ENCODE measurements at regions not wholly inside any gene's neighbourhood (a gene's known extent, or its start where the extent isn't known, plus 50 kb on each side); places are given as distances from the start of the nearest gene placed in this dataset.

GRCh38 chr13:85508683-85509329, 290.4 kb downstream of the SLITRK6 start:
- TF ChIP-seq POLR2AphosphoS5 (IDR thresholded peaks at IDR 0.05; ENCODE audit: low read depth, low read length) (no peak), POLR2A (IDR thresholded peaks at IDR 0.05; ENCODE audit: low read depth, low read length) (no peak), TAF1 (IDR thresholded peaks at IDR 0.05; ENCODE audit: borderline replicate concordance, low read depth, low read length) (no peak)
- FAIRE-seq, result no peak
- no peak for DNase-seq (ENCODE audit: insufficient read length)

DNA sequence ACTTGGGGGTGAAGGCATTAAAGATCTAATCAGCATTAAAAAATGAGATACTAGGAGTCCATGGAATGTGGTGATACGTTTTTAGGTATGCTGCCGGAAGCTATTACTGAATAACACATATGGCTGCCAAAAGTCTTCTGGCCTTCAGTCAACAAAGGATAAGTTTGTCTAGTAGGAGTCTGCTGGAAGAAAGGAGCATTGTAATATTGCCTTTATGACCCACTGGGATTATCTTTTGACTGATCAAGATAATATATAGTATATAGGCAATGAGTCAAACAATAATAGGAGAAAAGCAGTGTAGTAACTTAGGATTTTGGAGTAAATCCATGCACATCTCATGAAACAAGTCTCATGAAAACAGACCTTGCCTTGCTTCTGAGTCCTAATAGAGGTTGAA, 295.4 kb downstream of the SLITRK6 start:
- no peak for FAIRE-seq
- TF ChIP-seq POLR2AphosphoS5 (IDR thresholded peaks at IDR 0.05; ENCODE audit: low read depth, low read length), result no peak
- no peak for TF ChIP-seq TAF1 (IDR thresholded peaks at IDR 0.05; ENCODE audit: borderline replicate concordance, low read depth, low read length)
- TF ChIP-seq POLR2A (IDR thresholded peaks at IDR 0.05; ENCODE audit: low read depth, low read length), result no peak
- DNase-seq (ENCODE audit: insufficient read length), result no peak

DNA sequence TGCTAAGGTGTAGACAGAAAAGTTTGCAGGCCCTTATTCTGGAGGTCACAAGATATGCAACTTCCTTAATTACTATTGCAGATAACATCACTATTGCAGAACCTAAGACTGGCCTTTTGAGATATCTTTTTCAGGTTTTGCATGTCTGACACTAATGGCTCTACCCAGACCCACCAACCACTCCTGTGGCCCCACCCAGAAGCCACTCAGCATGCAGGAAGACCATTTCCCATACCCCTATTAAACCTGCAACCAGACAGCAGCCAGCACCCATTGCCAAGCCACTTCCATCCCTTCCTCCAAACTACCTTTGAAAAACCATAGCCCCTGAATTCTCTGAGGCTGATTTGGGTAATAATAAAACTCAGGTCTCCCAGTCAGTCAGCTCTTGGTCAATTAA, 297.6 kb downstream of the SLITRK6 start:
- FAIRE-seq, result no peak
- no peak for TF ChIP-seq POLR2AphosphoS5 (IDR thresholded peaks at IDR 0.05; ENCODE audit: low read depth, low read length)
- no peak for TF ChIP-seq POLR2A (IDR thresholded peaks at IDR 0.05; ENCODE audit: low read depth, low read length)
- TF ChIP-seq TAF1 (IDR thresholded peaks at IDR 0.05; ENCODE audit: borderline replicate concordance, low read depth, low read length), result no peak
- DNase-seq (ENCODE audit: insufficient read length), result no peak

DNA sequence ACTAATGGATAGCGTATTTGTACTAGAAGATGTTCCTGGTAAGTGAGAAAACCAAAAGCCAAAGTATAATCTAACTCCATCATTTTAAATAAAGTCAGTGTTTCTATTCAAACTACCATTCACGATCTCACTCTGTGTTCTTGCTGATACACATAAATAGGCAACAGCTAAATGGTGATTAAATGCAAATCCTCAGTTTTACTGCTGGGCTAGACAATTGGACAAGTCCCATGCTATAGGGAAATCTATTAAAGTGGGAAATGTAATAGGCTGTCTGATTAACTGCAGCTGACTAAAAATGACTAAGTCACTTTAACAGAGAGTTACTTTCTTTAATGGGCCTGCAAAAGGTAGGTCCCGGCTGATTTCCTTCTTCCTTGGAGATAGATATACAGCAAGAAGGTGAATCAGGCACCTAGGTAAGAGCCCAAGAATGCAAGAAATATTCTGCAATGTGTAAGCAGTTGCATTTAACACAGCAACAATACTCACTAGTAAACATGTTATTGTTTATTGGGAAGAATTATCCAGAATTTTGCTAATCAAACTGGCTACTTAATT, 298.4 kb downstream of the SLITRK6 start:
- TF ChIP-seq POLR2AphosphoS5 (IDR thresholded peaks at IDR 0.05; ENCODE audit: low read depth, low read length), result no peak
- no peak for TF ChIP-seq TAF1 (IDR thresholded peaks at IDR 0.05; ENCODE audit: borderline replicate concordance, low read depth, low read length)
- no peak for TF ChIP-seq POLR2A (IDR thresholded peaks at IDR 0.05; ENCODE audit: low read depth, low read length)
- FAIRE-seq (no peak), DNase-seq (ENCODE audit: insufficient read length) (no peak)

- no peak for FAIRE-seq
- TF ChIP-seq TAF1 (IDR thresholded peaks at IDR 0.05; ENCODE audit: borderline replicate concordance, low read depth, low read length) (no peak), POLR2AphosphoS5 (IDR thresholded peaks at IDR 0.05; ENCODE audit: low read depth, low read length) (no peak), POLR2A (IDR thresholded peaks at IDR 0.05; ENCODE audit: low read depth, low read length) (no peak)
- DNase-seq (ENCODE audit: insufficient read length), result no peak
These were observed 300.4 kb downstream of the SLITRK6 start for GRCh38 chr13:85498774-85499173.

DNA sequence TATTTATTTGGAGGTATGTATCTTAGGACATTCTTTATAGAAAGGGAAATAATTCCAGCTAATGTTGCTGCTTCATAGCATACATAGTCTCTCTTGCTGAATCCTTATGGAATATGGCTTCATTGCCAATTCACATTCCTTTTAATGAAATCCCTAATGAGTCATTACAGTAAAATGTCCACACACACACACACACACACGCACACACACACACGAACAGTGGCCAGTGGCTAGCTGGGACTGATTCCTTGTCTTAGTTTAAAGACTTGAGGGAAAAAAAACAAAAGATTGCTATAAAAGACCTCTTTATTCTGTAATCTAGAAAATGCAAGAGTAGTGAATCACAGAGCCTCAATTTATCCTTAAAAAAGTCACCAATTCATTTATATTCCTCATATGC, 301.6 kb downstream of the SLITRK6 start:
- no peak for FAIRE-seq
- no peak for DNase-seq (ENCODE audit: insufficient read length)

GRCh38 chr13:85492283-85492682, 306.9 kb downstream of the SLITRK6 start:
- DNase-seq (ENCODE audit: insufficient read length) (no peak), FAIRE-seq (no peak)
- TF ChIP-seq POLR2A (IDR thresholded peaks at IDR 0.05; ENCODE audit: low read depth, low read length) (no peak), POLR2AphosphoS5 (IDR thresholded peaks at IDR 0.05; ENCODE audit: low read depth, low read length) (no peak), TAF1 (IDR thresholded peaks at IDR 0.05; ENCODE audit: borderline replicate concordance, low read depth, low read length) (no peak)

More for the DNA sequence above, 301.6 kb downstream of the SLITRK6 start:
- no peak for TF ChIP-seq POLR2A (IDR thresholded peaks at IDR 0.05; ENCODE audit: low read depth, low read length)
- no peak for TF ChIP-seq POLR2AphosphoS5 (IDR thresholded peaks at IDR 0.05; ENCODE audit: low read depth, low read length)
- TF ChIP-seq TAF1 (IDR thresholded peaks at IDR 0.05; ENCODE audit: borderline replicate concordance, low read depth, low read length), result no peak

- no peak for FAIRE-seq
- no peak for DNase-seq (ENCODE audit: insufficient read length)
- no peak for TF ChIP-seq POLR2AphosphoS5 (IDR thresholded peaks at IDR 0.05; ENCODE audit: low read depth, low read length)
- no peak for TF ChIP-seq TAF1 (IDR thresholded peaks at IDR 0.05; ENCODE audit: borderline replicate concordance, low read depth, low read length)
- no peak for TF ChIP-seq POLR2A (IDR thresholded peaks at IDR 0.05; ENCODE audit: low read depth, low read length)
These were observed 312.6 kb downstream of the SLITRK6 start for GRCh38 chr13:85486663-85487062.

DNA sequence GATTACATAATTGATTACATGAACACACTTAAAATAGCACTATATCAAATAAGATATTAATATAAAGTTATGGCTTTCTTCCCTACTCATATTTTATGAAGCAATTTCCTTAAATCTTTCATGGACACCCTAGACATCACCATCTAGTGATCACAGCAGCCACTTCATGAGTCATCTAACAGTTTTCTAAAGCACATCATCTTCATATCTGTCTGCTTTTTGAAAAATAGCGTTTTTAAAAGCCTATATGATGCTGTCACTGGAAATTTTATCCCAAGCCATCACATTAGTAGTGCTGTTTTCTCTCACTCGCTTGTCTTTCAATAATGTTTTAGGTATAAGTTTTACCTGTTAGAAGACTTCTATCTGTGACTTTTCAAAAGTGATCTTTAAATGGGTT, 326.1 kb downstream of the SLITRK6 start:
- TF ChIP-seq POLR2AphosphoS5 (IDR thresholded peaks at IDR 0.05; ENCODE audit: low read depth, low read length), result no peak
- FAIRE-seq (no peak), DNase-seq (ENCODE audit: insufficient read length) (no peak)

DNA sequence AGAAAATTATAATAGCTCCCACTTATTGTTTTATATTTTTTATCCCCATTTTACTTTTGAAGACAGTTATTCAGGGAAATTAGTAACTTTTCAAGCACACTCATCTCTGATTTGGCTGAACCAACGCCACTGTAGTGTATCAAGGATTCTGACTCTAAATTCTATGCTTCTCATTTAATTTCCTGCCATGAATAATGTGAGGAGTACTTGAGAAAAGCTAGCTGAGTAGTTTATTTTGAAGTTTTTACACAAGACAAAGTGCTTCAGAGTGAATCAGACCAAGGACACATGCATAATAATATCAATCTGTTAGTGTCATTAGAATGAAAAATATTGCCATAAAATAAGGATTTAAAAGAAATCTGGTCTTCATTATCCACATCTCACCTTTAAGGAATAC, 329.9 kb downstream of the SLITRK6 start:
- FAIRE-seq, result no peak
- no peak for DNase-seq (ENCODE audit: insufficient read length)
- TF ChIP-seq POLR2A (IDR thresholded peaks at IDR 0.05; ENCODE audit: low read depth, low read length) (no peak), POLR2AphosphoS5 (IDR thresholded peaks at IDR 0.05; ENCODE audit: low read depth, low read length) (no peak), TAF1 (IDR thresholded peaks at IDR 0.05; ENCODE audit: borderline replicate concordance, low read depth, low read length) (no peak)

DNA sequence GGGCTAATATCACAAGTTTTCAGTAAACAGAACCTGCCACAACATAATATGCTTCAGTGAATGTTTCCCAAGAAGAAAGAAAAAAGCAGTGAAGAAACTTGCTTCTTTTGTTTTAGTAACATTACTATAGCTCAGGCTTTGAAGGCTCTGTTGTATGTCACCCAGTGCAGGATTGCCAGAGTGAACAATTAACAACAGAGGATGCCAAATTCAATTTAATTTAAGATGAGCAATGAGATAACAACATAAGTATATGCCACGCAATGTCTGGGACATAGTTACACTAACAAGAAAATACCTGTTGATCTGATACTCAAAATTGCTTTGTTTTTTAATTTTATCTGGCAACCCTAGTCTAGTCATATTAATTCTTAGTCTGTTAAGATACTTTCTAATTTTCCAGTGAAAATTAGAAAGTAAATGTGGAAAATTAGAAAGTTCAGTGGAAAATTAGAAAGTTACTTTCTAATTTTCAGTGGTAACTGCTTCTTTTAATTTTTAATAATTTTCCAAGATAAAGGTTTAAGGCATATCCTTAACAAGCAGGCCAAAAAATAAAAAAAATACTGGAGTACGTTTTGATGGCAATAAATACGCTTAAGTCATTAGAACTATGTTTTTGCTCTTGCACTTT, 336.3 kb downstream of the SLITRK6 start:
- DNase-seq (ENCODE audit: insufficient read length), result no peak
- no peak for TF ChIP-seq POLR2A (IDR thresholded peaks at IDR 0.05; ENCODE audit: low read depth, low read length)
- no peak for FAIRE-seq

DNA sequence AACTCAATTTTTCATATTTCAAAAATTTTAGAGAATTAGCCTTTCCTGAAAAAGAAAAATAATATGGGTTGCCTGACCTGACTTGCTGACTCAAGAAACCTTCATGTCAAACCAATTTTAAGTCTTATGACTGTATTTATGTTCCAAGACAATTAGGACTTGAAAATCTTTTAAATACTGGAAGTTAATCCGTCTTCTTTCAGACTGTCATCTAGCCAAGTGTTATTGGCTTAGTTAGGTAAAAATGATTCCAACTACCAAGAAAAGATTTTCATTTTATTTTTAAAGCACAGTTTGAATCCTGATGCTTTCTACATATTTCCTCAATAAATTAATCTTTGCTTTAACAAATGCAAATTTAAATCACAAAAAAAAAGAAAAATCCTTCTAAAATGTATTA, 337.6 kb downstream of the SLITRK6 start:
- no peak for FAIRE-seq

More for the DNA sequence above, 337.6 kb downstream of the SLITRK6 start:
- TF ChIP-seq TAF1 (IDR thresholded peaks at IDR 0.05; ENCODE audit: borderline replicate concordance, low read depth, low read length), result no peak
- TF ChIP-seq POLR2AphosphoS5 (IDR thresholded peaks at IDR 0.05; ENCODE audit: low read depth, low read length), result no peak
- no peak for TF ChIP-seq POLR2A (IDR thresholded peaks at IDR 0.05; ENCODE audit: low read depth, low read length)
- DNase-seq (ENCODE audit: insufficient read length), result no peak
